GM23248 (cell line): ENCODE measurements at regions not wholly inside any gene's neighbourhood (a gene's known extent, or its start where the extent isn't known, plus 50 kb on each side); places are given as distances from the start of the nearest gene placed in this dataset.

Experiments
- EZH2 ChIP-seq: fragments of 200-600 bp; sonication (generic); IDR thresholded peaks from 2 replicates; pipeline ENCODE4 v1.6.1; 2018; ENCODE audit warnings: antibody characterized with exemption, mild to moderate bottlenecking; ENCODE audit not compliant: insufficient read depth, poor library complexity, severe bottlenecking
- EZH2phosphoT487 ChIP-seq: fragments of 200-600 bp; sonication (generic); IDR thresholded peaks from 2 replicates; pipeline ENCODE4 v1.6.1; 2018; ENCODE audit warnings: antibody characterized with exemption, moderate library complexity, mild to moderate bottlenecking, low read depth; ENCODE audit not compliant: insufficient read depth

GRCh38 chr4:177798161-177798560, 355.9 kb upstream of the AGA start:
- no peak for TF ChIP-seq EZH2
- TF ChIP-seq EZH2phosphoT487 = no peak
